Osteoblast (primary cell): ENCODE measurements at regions not wholly inside any gene's neighbourhood (a gene's known extent, or its start where the extent isn't known, plus 50 kb on each side); places are given as distances from the start of the nearest gene placed in this dataset.

ENCODE experiments used
- DNase-seq: peaks from one replicate; pipeline ENCODE4 v3.0.0; 2011; ENCODE audit warnings: low spot score, mixed read lengths; ENCODE audit not compliant: insufficient read length; ENCODE audit errors: missing footprints
- H2AFZ ChIP-seq: 2 replicates; pipeline ENCODE4 v1.6.0; 2011; ENCODE audit warnings: mild to moderate bottlenecking, low read length
- H3K27ac ChIP-seq: 2 replicates; pipeline ENCODE4 v1.5.1; 2011; ENCODE audit warnings: mild to moderate bottlenecking, low read depth, low read length, moderate library complexity
- H3K27me3 ChIP-seq: 2 replicates; pipeline ENCODE4 v1.6.0; 2012; ENCODE audit warnings: mild to moderate bottlenecking, control low read depth, inconsistent platforms, low read length, moderate library complexity; ENCODE audit not compliant: insufficient read depth
- H3K36me3 ChIP-seq: 2 replicates; pipeline ENCODE4 v1.5.1; 2011; ENCODE audit warnings: mild to moderate bottlenecking, low read length, control low read depth, moderate library complexity; ENCODE audit not compliant: insufficient read depth
- H3K4me1 ChIP-seq: 2 replicates; pipeline ENCODE4 v1.5.1; 2011; ENCODE audit warnings: mild to moderate bottlenecking, low read length, control low read depth, moderate library complexity; ENCODE audit not compliant: insufficient read depth
- H3K4me2 ChIP-seq: 2 replicates; pipeline ENCODE4 v1.6.0; 2011; ENCODE audit warnings: mild to moderate bottlenecking, low read length; ENCODE audit not compliant: insufficient read depth
- H3K4me3 ChIP-seq: fragments of 200-600 bp; sonication (generic); 3 replicates; pipeline ENCODE4 v1.5.1; 2012; ENCODE audit warnings: mild to moderate bottlenecking, low read length, inconsistent platforms; ENCODE audit not compliant: insufficient read depth
- H3K79me2 ChIP-seq: 2 replicates; pipeline ENCODE4 v1.6.0; 2012; ENCODE audit warnings: mild to moderate bottlenecking, low read length, control low read depth, inconsistent platforms; ENCODE audit not compliant: insufficient read depth
- H3K9me3 ChIP-seq: 2 replicates; pipeline ENCODE4 v1.5.1; 2011; ENCODE audit warnings: low read depth, low read length, control low read depth
- H4K20me1 ChIP-seq: 2 replicates; pipeline ENCODE4 v1.6.0; 2012; ENCODE audit warnings: mild to moderate bottlenecking, low read length, control low read depth; ENCODE audit not compliant: insufficient read depth
- TF ChIP-seq, protein P1 (sequence below): IDR thresholded peaks from 2 replicates; pipeline ENCODE4 v1.5.1; 2011; ENCODE audit warnings: mild to moderate bottlenecking, low read depth, low read length, moderate library complexity; ENCODE audit errors: extremely low read depth

- Histone ChIP-seq H4K20me1 (no peaks in the 10 kb centered on the region), H3K27me3 (no peaks in the 10 kb centered on the region), H3K79me2 (no peaks in the 10 kb centered on the region), H3K27ac (no peak overlapping the region), H3K4me3 (no peak overlapping the region), H3K4me1 (no peaks in the 10 kb centered on the region), H3K36me3 (no peaks in the 10 kb centered on the region), H3K9me3 (no peaks in the 10 kb centered on the region), H3K4me2 (no peak overlapping the region), H2AFZ (no peak overlapping the region)
- TF ChIP-seq, protein P1, sequence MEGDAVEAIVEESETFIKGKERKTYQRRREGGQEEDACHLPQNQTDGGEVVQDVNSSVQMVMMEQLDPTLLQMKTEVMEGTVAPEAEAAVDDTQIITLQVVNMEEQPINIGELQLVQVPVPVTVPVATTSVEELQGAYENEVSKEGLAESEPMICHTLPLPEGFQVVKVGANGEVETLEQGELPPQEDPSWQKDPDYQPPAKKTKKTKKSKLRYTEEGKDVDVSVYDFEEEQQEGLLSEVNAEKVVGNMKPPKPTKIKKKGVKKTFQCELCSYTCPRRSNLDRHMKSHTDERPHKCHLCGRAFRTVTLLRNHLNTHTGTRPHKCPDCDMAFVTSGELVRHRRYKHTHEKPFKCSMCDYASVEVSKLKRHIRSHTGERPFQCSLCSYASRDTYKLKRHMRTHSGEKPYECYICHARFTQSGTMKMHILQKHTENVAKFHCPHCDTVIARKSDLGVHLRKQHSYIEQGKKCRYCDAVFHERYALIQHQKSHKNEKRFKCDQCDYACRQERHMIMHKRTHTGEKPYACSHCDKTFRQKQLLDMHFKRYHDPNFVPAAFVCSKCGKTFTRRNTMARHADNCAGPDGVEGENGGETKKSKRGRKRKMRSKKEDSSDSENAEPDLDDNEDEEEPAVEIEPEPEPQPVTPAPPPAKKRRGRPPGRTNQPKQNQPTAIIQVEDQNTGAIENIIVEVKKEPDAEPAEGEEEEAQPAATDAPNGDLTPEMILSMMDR, result no peak
- no peak for DNase-seq
These were observed 1048.4 kb downstream of the CNTNAP5 start for GRCh38 chr2:125073440-125073839.

DNA sequence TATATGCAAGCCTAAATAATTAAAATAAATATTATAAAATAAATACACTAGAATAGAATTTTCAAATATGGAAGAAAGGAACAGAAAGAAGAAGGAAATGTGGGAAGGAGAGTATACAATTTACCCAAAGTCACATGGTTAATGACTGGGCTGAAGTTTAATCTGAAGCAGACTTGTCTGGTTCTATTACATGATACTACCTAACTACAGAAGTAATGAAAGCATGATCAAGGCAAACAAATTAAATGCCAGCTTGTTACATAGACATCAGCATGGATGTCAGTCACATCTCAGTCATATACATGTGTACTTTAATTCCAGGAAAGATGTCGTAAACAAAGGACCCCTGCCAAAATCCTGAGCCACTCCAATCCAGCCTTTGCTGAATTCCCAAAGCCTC lies 1060.8 kb downstream of the CNTNAP5 start:
- H2AFZ ChIP-seq, result no peak overlapping the region
- no peaks in the 10 kb centered on the region for H3K79me2 ChIP-seq
- no peak overlapping the region for H3K4me2 ChIP-seq
- no peaks in the 10 kb centered on the region for H4K20me1 ChIP-seq
- H3K27ac ChIP-seq, result no peak overlapping the region
- H3K36me3 ChIP-seq, result no peaks in the 10 kb centered on the region
- H3K9me3 ChIP-seq, result no peaks in the 10 kb centered on the region
- TF ChIP-seq, protein P1, result no peak
- H3K4me3 ChIP-seq, result no peak overlapping the region
- DNase-seq, result no peak
- no peaks in the 10 kb centered on the region for H3K27me3 ChIP-seq
- H3K4me1 ChIP-seq, result no peaks in the 10 kb centered on the region

- Histone ChIP-seq H3K4me1 (no peaks in the 10 kb centered on the region), H3K36me3 (no peaks in the 10 kb centered on the region), H4K20me1 (no peaks in the 10 kb centered on the region), H3K4me3 (no peak overlapping the region), H3K4me2 (no peak overlapping the region), H3K27me3 (no peaks in the 10 kb centered on the region), H2AFZ (no peak overlapping the region), H3K9me3 (no peaks in the 10 kb centered on the region), H3K27ac (no peak overlapping the region), H3K79me2 (no peaks in the 10 kb centered on the region)
- DNase-seq, result no peak
- TF ChIP-seq, protein P1, result no peak
These were observed 1061.5 kb downstream of the CNTNAP5 start for GRCh38 chr2:125086313-125087184.

DNA sequence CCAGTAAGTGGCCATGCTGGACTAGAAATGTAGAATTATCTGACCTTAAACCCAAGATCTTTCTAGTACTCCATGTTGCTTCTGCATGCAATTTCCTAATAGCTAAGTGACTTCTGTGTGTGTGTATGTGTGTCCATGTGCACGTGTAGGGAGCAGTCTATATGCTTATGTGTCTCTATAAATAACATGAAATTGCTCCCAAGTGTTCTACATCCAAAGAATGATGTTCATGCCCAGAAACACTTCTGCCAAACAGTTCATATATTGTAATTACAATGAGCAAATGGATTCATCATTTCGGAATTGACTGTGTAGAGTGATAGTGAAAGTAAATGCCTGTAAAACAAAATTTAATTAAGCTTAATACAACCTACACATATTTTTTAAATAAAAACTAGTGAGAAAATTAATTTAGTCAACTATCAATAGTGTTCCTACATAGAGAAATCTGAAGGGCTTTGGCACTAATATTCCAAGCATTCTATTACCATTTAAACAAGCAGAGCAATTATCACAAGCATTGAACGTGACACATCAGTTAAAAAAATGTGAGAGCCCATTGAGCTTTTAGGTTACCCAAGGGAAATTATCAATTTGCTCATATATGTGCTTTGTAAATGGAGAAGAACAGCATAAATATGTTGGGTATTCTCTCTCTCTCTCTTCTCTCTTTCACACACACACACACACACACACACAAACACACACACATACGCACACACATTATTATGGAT lies 1067.4 kb downstream of the CNTNAP5 start:
- H3K36me3 ChIP-seq, result no peaks in the 10 kb centered on the region
- H3K27me3 ChIP-seq, result no peaks in the 10 kb centered on the region
- no peak overlapping the region for H2AFZ ChIP-seq
- no peaks in the 10 kb centered on the region for H3K9me3 ChIP-seq
- TF ChIP-seq, protein P1, result no peak
- H3K79me2 ChIP-seq, result no peaks in the 10 kb centered on the region
- no peak overlapping the region for H3K27ac ChIP-seq
- no peak for DNase-seq
- no peak overlapping the region for H3K4me3 ChIP-seq
- no peaks in the 10 kb centered on the region for H4K20me1 ChIP-seq
- H3K4me2 ChIP-seq, result no peak overlapping the region
- H3K4me1 ChIP-seq, result no peaks in the 10 kb centered on the region
